Inferior parietal cortex (tissue), 1 donor: ENCODE measurements at regions not wholly inside any gene's neighbourhood (a gene's known extent, or its start where the extent isn't known, plus 50 kb on each side); places are given as distances from the start of the nearest gene placed in this dataset.

Source experiments
- DNase-seq: peaks from one replicate; pipeline ENCODE4 v3.0.0-alpha.2; 2016; ENCODE audit errors: extremely low spot score

DNA sequence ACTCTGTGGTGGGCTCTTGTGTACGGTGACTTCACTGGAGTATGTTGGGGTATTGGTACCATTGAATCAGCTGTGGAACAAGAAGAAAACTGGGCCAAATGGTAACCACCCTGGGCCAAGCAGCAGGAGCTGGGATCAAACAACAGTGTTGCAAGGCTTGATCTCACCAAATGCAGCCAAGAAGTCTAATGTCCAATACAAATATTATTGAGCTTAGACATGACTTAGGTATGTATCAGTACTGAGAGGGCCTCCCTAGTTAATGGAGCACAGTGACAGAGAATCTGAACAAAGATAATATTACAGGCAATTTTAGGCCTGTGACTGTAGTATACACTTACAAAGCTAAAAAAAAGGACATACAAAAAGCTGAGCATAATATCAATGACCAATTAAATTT is 604.8 kb downstream of the PLA2G4A start:
- DNase-seq, result no peak

DNA sequence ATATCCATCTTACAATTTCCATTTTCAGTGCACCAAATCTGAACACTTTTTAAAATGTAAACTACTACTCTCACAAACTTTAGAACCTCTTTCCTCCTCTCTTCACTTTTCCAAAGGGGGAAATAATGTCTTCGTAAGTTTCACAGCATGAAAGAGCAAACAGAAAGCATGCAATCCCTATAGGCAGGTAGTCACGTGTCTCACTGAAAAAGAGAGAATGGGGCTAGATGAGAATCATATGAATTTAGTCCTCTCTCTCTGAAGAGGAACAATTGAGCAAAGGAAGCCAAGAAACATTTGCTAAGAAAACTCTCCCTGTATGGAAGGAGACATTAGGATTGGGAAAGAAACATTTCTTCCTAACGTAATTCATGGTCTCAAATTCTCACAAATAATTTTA is 613.9 kb downstream of the PLA2G4A start:
- no peak for DNase-seq

DNA sequence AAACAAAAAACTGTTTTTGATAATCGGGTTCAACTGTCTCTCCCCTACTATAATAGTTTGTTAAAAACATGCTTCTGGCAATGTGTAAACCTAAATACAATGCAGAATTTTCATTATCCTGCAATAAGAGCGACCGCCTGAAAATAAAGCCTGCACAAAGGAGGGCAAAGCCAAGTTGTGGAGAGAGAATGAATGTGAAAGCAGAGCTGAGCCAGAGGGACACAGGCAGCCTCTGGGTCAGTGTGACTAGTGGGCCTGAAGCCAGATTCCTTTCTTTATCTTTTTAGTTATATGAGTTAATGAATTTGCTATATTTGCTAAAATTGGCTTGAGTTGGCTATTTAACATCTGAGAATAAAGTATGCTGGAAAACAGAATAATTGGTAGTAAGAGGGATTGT is 615.2 kb downstream of the PLA2G4A start:
- DNase-seq, result no peak

DNA sequence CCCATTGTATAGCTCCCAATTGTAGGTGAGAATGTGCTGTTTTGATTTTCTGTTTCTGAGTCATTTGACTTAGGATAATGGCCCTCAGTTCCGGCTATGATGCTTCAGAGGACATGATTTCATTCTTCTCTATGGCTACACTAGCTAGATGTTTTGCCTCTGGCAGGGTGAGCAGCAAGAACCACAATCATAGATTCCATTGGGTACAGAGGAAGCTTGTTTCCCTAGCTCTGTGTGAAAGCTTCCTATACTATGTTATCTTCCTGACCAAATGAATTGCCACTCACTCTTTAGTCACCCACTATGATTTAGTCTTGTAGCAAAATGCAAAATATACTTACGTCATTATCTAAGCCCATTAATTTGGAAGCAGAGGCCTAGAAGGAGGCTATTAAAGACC is 616.3 kb downstream of the PLA2G4A start:
- DNase-seq, result no peak

DNA sequence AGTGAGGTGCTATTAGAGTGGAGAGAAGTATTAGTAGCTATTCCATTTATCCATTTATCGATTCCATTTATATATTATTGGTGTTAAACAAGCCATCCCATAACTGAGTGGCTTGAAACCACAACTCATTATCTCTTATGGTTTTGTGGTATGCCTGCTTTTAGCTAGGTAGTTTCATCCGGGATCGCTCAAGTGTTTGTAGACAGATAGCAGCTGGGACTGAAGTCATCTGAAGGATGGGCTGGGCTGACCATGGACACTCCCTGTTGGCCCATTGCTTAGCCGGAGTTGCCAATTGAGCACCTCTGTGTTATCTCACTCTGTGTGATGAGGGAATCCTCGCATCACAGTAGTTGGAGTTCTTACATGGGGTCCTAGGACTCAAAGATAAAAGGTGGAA is 622.5 kb downstream of the PLA2G4A start:
- no peak for DNase-seq

DNA sequence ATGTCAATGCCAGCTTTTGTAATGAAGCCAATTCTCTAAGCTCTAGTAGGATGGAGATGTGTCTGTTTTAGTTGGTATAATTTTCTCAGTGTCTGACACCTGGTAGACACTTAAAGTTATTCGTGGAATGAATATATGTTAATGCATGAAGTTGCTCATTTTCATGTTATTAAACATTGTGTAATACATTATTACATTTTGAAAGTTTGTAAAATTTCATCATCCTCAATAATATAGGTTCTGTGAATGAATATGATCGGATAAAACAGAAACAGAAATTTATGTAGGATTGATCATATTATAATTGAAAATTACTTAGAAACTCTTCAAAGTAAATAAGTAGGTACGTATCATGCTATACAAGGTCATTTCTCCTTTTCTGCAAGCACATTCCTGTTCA is 625.3 kb downstream of the PLA2G4A start:
- DNase-seq, result no peak

DNA sequence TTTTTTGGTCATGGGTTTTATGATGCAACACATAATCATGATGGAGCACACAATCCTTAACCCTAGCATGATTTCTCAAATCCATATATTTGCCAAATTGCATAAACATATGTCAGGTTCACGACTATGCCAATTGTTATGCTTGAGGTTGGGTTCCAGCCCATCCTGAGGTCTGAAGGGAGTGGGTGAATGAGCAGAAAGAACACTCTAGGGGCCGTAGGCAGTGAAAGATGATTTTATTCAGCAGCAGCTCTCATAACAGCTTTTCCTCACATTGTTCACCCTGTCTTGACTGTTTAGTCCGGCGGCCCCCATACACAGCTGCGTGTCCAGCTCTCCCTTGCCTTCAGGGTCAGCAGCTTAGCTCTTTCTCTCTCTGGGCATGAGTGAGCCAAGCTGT is 627.7 kb downstream of the PLA2G4A start:
- DNase-seq, result no peak

DNA sequence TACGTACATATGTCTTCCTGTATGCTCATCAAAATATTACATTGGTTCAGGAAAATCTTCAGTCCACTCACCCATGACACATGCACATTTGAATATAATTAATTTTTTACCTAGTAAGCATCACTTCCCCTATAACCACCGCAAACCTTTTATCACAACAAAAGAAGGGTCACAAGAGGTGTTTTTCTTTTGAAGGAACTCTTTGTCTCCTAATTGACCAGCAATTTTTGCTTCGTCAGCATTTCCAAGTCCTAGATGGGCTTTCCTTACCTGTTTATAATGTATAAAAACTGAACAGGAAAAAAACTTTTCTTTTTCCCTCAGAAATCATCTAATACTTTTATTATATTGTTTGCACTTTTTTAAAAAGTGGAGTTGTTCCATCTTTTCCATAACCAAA is 631.3 kb downstream of the PLA2G4A start:
- DNase-seq, result no peak

DNA sequence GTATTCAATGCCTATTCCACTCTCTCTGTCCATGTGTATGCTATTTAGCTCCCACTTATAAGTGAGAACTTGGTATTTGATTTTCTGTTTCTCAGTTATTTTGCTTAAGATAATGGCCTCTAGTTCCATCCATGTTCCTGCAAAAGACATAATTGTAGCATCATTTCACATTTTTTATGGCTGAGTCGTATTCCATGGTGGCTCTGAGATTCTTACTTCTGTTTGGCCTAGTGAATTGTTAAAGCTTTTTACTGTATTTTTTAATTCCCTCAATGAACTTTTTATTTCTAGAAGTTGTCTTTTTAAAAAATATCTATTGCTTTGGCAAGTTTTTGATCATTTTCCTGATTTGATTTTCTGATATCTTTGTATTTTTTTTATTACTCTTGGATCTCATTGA is 635.6 kb downstream of the PLA2G4A start:
- DNase-seq, result no peak

DNA sequence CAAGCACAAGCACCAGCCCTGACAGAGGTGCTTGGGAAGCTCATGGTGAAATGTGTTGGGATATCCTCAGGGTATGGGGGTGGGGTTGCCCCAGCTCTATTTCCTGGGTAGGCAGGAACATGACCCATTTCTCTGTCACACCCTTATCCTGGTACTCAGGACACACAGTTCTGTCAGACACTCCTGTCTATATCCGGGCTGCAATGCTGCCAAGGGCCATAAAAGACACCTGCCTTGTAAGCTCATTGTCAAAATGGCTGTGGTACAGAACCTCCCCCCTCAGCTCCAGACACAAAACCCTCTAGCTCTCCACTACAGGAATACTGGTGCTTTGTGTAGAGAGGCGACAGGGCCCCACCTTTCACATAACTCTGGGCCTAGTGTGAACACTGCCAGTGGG is 636.7 kb downstream of the PLA2G4A start:
- no peak for DNase-seq

DNA sequence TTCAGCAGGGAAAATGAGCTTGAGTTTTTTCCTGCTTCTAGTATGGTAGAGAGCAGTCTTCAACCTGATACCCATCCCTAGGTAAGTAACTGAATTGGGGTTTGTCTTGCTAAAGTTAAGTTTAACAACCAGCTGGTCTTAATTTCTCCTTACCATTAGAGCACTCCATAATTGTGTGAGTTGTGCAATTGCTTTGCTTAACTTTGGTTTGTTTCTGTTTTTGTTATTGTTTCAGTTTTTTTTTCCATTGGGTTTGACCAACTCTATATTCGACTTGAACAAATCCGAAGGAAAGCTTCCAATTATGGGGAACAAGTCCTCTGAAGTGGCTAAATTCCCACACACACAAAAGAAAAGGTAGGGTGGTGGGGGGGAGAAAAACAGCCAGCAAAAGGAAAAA is 641.1 kb downstream of the PLA2G4A start:
- no peak for DNase-seq

DNA sequence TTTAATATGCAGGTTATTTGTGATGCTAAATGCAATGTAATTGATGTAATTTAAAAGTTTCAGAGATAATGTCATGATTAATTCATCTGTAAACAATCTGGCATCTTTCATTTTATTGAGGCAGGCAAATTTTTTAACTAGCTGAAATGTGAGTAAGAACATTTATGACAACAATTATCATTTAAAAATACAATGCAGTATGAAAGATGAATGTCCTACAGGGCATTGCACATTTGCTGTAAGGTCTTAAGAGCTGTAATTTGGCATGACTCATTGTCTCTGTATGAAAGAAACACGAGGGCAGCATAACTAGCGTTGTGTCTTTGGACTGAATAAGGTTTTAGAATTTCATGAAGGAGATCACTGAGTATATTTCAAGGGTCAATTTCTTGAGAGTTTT is 642.8 kb downstream of the PLA2G4A start:
- no peak for DNase-seq

DNA sequence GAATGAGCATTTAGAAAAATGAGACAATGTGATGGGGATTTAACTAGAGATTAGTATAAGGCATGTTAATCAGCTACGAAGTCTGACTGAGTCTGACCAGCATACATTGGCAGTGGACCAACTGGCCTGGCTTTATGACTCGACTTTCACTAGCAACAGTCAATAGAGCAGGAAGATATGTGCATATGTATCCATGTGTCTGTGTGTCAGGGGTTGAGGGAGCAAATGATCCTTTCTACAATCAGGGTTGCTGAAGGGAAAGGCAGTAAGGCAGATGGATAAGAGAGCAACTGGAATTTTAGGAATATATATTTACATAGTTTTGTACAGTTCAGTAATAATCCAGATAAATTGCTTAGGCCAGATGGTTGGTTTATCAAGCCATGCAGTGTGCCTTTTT is 645.6 kb downstream of the PLA2G4A start:
- no peak for DNase-seq

DNA sequence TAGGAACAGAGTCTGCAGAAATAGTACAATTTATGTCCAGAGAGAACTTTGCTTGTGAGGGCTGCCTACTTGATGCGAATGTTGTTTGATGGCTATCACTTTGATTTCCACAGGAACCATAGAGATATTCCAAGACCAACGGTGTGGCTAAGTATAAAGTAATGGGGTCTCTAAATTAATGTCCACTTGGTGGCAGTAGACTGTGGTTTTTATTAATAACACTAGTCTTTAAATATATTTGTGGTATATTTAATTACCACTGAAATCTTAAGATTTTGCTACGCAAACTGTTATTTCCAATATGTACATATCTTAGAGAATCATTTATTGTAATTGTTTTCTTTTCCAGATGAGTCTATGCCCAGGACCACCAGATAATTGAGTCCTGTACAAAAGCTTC is 647.9 kb downstream of the PLA2G4A start:
- no peak for DNase-seq

DNA sequence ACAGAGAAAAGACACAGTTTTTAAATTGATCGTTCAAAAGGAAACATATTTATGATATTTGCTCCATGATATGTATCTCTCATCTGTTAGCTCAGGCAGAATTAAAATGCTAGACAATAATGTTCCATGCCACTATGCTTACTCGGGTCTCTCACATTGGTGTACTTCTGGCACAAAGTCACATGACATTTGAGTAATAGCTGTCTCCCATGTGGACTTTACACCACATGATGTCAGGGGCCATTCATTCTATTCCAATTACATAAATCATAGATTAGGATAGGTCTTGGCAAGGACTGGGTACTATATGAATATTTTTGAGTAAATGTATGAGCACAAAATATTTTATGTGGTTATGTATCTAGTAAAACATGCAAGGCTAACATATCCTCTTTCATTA is 648.4 kb downstream of the PLA2G4A start:
- no peak for DNase-seq

DNA sequence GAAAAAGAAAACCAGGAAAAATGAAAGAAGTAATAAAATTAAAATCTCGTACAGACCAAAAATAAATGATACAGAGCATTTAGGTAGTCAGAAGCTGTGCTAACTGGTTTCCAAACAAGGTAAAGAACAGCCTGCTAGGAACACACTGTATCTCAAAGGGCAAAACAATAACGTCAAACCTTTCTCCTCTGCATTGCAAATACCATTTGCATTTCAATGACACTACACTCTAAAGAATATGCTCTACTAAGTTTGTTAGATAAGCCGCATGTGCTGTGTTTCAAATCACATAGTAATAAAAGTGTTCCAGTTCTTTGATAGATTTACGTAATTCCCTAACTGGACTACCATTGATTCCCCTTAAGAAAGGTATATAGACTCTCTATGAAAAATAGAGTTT is 648.8 kb downstream of the PLA2G4A start:
- DNase-seq, result no peak

DNA sequence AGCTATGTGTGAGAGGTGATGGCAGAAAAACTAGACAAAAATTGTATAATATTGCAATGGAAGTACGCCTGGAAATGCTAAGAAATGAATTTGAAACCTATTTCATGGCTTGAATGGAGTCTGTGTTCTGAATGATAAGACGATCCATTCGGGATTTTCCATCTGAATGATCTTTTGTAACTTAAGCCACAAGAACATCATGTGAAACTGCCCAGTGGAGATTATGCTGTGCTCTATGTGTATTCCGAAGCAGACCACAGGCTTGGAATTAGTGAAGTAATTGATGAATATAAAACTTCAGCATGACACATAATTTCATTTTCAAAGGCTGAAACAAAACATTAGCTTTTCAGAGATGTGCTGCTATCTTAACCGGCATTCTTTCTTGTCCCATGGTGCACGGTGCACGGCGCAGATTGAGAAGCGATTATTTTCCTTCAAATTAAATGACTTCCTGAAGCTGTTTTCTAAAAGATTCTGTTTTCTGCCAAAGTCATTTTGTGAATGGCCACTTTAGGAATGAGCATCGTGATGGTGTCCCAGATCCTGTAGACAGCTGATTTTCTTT is 652.9 kb downstream of the PLA2G4A start:
- DNase-seq, result no peak

DNA sequence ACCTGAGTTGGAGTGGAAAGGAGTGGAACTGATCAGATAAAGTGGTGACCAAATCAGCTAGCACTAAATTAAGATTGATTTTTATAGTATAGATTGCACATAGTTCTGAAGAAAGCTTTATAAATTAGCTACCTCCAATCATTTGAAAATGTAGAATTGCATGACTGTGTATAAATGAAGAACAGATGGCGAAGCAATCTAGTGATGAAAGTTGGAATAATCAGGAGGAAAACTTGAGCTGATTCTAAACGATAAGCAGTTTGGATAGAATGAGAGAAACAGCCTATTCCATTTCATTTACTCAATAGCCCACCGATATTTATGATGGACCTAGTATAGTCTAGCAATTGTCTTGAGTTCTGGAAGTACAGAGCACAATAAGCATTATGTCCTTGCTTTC is 661.5 kb downstream of the PLA2G4A start:
- no peak for DNase-seq

DNA sequence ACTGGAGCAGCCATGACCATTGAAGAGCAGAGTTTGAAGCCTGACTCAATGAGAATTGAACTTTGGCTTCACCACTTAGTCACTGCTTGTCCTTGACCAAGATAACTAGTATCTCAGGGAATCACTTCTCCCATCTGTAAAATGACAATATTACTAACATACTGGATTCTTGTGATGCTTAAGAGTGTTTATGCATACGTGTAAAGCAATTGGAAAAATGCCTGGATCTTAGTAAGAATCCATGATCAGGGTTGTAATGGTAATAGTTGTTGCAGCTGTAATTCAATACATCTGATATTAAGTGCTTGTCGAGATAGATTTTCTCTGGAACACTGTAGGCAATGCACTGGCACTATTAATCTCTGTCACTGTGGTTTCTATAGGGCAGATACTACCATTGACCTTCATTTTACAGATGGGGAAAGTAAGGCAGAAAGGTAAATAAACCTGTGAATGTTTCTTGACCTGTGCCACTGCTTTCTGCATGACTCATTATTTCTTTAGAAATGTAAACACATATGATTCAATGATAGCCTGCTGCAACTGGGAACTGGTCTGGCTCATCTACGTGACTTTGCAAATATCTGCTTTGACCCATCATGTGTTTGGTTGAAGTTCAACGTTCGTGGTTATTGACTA is 662.5 kb downstream of the PLA2G4A start:
- no peak for DNase-seq

DNA sequence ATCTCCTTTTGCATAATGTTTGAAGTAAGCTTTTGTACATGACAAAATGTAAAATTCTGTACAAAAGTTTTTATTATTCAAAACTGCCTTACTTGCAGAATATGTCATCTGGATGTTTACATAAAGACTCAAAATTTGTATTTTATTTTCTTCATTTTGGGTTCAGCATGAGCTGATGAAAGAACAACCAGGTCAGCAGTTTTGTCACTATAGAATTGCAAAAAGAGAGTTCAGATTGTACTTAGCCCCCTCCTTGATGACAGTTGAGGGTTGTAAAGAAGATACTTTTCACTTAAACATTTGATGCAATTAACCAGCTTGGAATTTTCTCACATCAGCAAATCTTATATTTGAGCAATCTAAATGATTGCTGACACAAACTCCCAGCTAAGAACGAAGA is 669.3 kb downstream of the PLA2G4A start:
- DNase-seq, result no peak

DNA sequence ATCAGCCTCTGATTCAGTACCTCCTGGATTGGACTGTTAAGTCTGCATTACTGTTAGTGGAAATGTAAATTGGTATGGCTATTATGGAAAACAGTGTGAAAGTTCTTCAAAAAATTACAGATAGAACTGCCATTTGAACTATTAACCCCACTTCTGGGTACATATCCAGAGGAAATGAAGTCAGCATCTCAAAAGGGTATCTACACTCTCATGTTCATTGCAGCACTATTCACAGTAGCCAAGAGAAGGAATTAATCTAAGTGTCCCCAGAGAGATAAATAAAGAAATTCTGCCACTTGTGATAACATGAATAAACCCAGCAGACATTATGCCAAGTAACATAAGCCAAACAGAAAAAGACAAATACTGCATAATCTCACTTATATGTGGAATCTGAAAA is 676.0 kb downstream of the PLA2G4A start:
- no peak for DNase-seq

DNA sequence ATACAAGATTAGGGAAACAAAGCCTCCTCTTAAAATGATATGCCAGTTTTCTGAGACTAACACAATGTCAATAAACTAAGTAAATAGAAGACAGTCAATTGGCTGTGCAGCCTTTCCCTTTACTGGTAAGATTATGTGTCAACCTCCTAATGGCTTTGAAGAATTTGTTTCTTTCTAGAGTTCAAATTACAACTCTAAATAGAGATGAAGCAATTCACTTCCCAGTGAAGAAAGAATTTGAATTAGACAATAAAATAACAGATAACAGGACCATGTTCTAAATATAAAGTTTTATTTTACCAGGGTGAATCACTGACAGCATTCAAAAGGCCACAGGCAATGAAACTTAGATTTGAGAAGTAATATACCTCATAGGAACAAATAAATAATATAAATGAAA is 680.3 kb downstream of the PLA2G4A start:
- no peak for DNase-seq

DNA sequence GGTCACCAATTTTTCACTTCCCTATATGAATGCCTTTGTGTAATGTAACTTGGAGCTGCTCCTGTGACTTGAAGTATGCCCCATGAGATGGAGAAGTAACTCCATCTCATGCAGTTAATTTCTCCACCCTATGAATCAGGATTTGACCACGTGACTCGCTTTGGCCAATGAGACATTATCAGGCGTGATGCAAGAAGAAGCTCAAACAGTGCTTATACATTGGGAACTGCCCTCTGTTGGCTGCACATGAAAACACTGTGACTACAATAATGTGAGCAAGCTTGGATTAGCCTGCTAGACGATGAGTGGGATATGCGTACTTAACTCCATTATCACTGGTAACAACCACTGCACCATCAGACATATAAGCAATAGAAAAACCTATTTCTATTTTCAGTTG is 684.4 kb downstream of the PLA2G4A start:
- DNase-seq, result no peak

DNA sequence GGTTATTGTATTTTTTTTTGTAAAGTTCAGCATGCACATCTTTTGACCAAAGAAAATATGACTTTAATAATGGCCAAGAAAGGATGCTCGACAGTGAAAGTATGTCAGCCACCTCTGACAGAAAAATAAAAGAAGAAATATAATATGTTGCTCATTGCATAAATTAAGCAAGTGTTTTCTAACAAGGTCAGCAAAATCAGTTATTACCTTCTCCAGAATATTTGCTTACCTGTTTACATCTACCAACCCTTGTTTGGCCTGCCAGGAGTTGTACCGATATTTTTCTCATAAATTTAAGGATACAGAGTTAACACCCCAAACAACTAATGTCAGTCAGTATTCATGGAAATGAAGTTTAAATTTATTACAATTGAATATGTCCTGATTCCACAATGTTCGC is 685.4 kb downstream of the PLA2G4A start:
- no peak for DNase-seq
